ENCODE measurements at regions not wholly inside any gene's neighbourhood (a gene's known extent, or its start where the extent isn't known, plus 50 kb on each side); places are given as distances from the start of the nearest gene placed in this dataset.

DNA sequence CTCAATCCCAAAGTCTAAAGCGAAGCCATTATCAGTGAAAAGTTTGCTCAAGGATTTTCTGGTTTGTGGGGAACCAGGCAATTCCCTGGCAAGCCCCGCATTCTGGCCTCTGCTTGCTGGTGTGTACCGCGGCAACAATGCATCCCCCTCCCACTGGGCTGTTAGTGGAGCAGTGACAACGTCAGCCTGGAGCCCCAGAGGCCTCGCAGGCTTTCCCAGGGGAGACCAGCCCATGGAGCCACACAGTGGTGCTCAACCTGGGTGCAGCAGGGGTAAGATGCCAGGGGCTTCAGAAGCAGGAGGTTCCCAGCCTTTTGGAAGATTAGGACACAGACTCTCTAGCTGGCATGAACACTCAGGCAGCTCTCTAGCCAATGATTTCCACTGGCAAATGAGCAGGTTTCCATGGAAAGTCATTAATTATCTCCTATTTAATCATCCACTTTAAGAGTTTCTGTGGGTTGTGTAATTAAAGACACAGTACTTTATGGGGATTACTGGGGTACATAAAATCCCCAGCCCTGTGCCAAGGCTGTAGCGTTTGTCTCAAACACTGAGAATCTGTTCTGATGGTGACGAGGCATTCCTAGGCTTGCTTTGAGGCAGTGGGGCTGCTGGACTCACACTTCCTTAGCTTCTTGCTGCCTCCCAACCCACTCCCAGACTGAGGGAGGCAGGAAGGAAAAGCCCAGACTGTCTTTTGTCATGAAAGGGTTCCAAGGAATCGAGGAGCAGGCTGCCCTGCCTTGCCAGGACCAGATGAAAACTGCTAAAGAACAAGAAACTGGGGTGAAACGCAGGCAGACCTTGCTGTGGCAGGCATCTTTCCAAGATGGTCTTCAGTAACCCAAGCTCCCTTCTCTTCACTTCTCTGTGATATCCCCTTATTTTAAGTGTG is 411.9 kb upstream of the SHH start:
- H3F3A ChIP-seq (ENCODE audit: control insufficient read depth, insufficient read depth): no peaks in the 10 kb centered on the region
- no peaks in the 10 kb centered on the region for H3K9me2 ChIP-seq (replicated peaks; ENCODE audit: control insufficient read depth, low read length)
- TF ChIP-seq, protein P1, sequence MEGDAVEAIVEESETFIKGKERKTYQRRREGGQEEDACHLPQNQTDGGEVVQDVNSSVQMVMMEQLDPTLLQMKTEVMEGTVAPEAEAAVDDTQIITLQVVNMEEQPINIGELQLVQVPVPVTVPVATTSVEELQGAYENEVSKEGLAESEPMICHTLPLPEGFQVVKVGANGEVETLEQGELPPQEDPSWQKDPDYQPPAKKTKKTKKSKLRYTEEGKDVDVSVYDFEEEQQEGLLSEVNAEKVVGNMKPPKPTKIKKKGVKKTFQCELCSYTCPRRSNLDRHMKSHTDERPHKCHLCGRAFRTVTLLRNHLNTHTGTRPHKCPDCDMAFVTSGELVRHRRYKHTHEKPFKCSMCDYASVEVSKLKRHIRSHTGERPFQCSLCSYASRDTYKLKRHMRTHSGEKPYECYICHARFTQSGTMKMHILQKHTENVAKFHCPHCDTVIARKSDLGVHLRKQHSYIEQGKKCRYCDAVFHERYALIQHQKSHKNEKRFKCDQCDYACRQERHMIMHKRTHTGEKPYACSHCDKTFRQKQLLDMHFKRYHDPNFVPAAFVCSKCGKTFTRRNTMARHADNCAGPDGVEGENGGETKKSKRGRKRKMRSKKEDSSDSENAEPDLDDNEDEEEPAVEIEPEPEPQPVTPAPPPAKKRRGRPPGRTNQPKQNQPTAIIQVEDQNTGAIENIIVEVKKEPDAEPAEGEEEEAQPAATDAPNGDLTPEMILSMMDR (IDR thresholded peaks at IDR 0.05; ENCODE audit: low read depth, low read length, poor library complexity, severe bottlenecking): no peak
- TF ChIP-seq EZH2phosphoT487 (IDR thresholded peaks at IDR 0.05; ENCODE audit: borderline replicate concordance, low read length): no peak
- no peak overlapping the region for H3K4me3 ChIP-seq (ENCODE audit: low read length)
- H3K27me3 ChIP-seq (ENCODE audit: control insufficient read depth, low read length): no peaks in the 10 kb centered on the region
- no peaks in the 10 kb centered on the region for H3K79me2 ChIP-seq (ENCODE audit: control insufficient read depth, low read length)
- H3K4me2 ChIP-seq (ENCODE audit: low read length): no peak overlapping the region
- no peaks in the 10 kb centered on the region for H3K9me3 ChIP-seq (ENCODE audit: control insufficient read depth, insufficient read depth, low read length)
- H3K27ac ChIP-seq (ENCODE audit: low read depth, low read length): no peak overlapping the region
- no peaks in the 10 kb centered on the region for H3K36me3 ChIP-seq (ENCODE audit: control insufficient read depth, low read length)
- H3K4me1 ChIP-seq (ENCODE audit: control insufficient read depth, low read length): no peaks in the 10 kb centered on the region
- no peaks in the 10 kb centered on the region for H4K20me1 ChIP-seq (ENCODE audit: control insufficient read depth, insufficient read depth, low read depth, low read length)

DNA sequence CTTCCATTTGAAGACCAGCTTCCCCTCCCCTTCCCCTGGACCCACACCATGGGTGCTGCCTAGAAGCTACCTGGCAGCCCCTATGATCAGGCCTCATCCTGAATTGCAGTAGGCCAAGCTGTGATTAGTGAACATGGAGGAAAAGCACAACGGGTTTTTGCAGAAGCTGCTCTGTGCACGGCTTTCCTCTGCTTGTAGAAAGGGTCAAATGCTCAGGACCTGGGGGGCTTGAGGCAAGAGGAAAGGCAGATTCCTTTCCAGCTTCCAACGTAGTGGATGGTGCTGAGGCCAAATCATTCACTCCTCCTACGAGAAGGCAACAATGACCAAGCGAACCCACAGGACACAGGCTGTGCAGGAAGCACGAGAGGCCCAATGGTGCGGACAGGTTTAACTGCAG is 410.3 kb upstream of the SHH start:
- Histone ChIP-seq H3K9me2 (replicated peaks; ENCODE audit: control insufficient read depth, low read length) (no peaks in the 10 kb centered on the region), H3K4me1 (ENCODE audit: control insufficient read depth, low read length) (no peaks in the 10 kb centered on the region), H3K9me3 (ENCODE audit: control insufficient read depth, insufficient read depth, low read length) (no peaks in the 10 kb centered on the region), H4K20me1 (ENCODE audit: control insufficient read depth, insufficient read depth, low read depth, low read length) (no peaks in the 10 kb centered on the region), H3K4me3 (ENCODE audit: low read length) (no peak overlapping the region), H3F3A (ENCODE audit: control insufficient read depth, insufficient read depth) (no peaks in the 10 kb centered on the region), H3K27me3 (ENCODE audit: control insufficient read depth, low read length) (no peaks in the 10 kb centered on the region), H3K36me3 (ENCODE audit: control insufficient read depth, low read length) (no peaks in the 10 kb centered on the region), H3K4me2 (ENCODE audit: low read length) (no peak overlapping the region), H3K27ac (ENCODE audit: low read depth, low read length) (no peak overlapping the region), H3K79me2 (ENCODE audit: control insufficient read depth, low read length) (no peaks in the 10 kb centered on the region)
- no peak for TF ChIP-seq EZH2phosphoT487 (IDR thresholded peaks at IDR 0.05; ENCODE audit: borderline replicate concordance, low read length)
- TF ChIP-seq, protein P1 (IDR thresholded peaks at IDR 0.05; ENCODE audit: low read depth, low read length, poor library complexity, severe bottlenecking): no peak

DNA sequence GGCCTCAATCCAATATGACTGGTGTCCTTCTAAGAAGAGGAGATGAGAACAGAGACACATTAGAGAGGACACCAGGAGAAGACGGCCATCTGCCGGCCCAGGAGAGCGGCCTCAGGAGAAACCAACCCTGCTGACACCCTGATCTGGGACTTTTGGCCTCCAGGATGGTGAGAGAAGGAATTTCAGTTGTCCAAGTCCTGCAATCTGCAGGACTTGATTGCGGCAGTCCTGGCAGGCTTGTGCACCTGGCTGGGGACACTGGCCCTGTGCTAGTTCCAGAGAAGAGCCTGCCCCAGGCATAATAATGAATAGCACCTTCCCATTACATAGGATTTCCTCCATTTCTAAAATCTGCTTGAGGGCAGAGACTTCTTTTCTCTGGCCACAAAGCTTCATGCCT is 409.9 kb upstream of the SHH start:
- no peaks in the 10 kb centered on the region for H4K20me1 ChIP-seq (ENCODE audit: control insufficient read depth, insufficient read depth, low read depth, low read length)
- no peaks in the 10 kb centered on the region for H3K36me3 ChIP-seq (ENCODE audit: control insufficient read depth, low read length)
- no peaks in the 10 kb centered on the region for H3K79me2 ChIP-seq (ENCODE audit: control insufficient read depth, low read length)
- H3K9me2 ChIP-seq (replicated peaks; ENCODE audit: control insufficient read depth, low read length): no peaks in the 10 kb centered on the region
- TF ChIP-seq, protein P1 (IDR thresholded peaks at IDR 0.05; ENCODE audit: low read depth, low read length, poor library complexity, severe bottlenecking): no peak
- no peak for TF ChIP-seq EZH2phosphoT487 (IDR thresholded peaks at IDR 0.05; ENCODE audit: borderline replicate concordance, low read length)
- H3K4me1 ChIP-seq (ENCODE audit: control insufficient read depth, low read length): no peaks in the 10 kb centered on the region
- no peaks in the 10 kb centered on the region for H3K9me3 ChIP-seq (ENCODE audit: control insufficient read depth, insufficient read depth, low read length)
- no peaks in the 10 kb centered on the region for H3F3A ChIP-seq (ENCODE audit: control insufficient read depth, insufficient read depth)
- no peak overlapping the region for H3K4me3 ChIP-seq (ENCODE audit: low read length)
- no peak overlapping the region for H3K4me2 ChIP-seq (ENCODE audit: low read length)
- no peaks in the 10 kb centered on the region for H3K27me3 ChIP-seq (ENCODE audit: control insufficient read depth, low read length)
- no peak overlapping the region for H3K27ac ChIP-seq (ENCODE audit: low read depth, low read length)

Data from DOHH2 (cell line).